ENCODE measurements at regions not wholly inside any gene's neighbourhood (a gene's known extent, or its start where the extent isn't known, plus 50 kb on each side); places are given as distances from the start of the nearest gene placed in this dataset.

DNA sequence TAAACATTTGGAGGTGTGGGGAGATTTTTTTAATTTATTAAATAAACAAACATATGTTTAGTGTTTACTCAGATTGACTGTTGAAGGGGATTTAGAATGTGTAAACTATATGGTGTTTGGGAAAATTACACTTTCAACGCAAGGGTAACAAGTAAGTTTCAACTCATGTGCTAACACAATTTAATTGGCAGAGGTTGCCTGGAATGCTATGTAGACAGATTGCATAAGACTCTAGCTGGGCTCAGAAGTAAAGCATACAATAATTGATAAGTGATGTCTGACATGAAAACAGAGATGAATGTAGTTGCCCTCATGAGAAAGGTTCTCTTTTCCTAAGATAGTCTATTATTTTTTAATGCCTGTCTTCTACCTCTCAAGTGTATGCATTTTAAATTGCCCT lies 617.4 kb downstream of the KCTD16 start:
- in situ Hi-C loops (cut with MboI) = no loop called here
- TF ChIP-seq GATAD2A (IDR thresholded peaks at IDR 0.05) (no peak), FOXJ3 (CRISPR knock-in tag; IDR thresholded peaks at IDR 0.05) (no peak), ELF2 (CRISPR knock-in tag; IDR thresholded peaks at IDR 0.05) (no peak), MTA1 (IDR thresholded peaks at IDR 0.05; ENCODE audit: borderline replicate concordance) (no peak), HNRNPK (IDR thresholded peaks at IDR 0.05; ENCODE audit: low read depth, low read length, poor library complexity, severe bottlenecking) (no peak), CREB1 (IDR thresholded peaks at IDR 0.05) (no peak), CREB1 (CRISPR knock-in tag; IDR thresholded peaks at IDR 0.05) (no peak), ZNF277 (CRISPR knock-in tag; IDR thresholded peaks at IDR 0.05; ENCODE audit: borderline replicate concordance) (no peak), ZNF184 (CRISPR knock-in tag; IDR thresholded peaks at IDR 0.05) (no peak), KHSRP (IDR thresholded peaks at IDR 0.05) (no peak), ARNT (IDR thresholded peaks at IDR 0.05) (no peak), CBFA2T2 (conservative IDR thresholded peaks at IDR 0.05) (no peak), ELK3 (CRISPR knock-in tag; IDR thresholded peaks at IDR 0.05) (no peak), ESRRA (IDR thresholded peaks at IDR 0.05; ENCODE audit: borderline replicate concordance, low read depth) (no peak), PHF20 (IDR thresholded peaks at IDR 0.05; ENCODE audit: partially characterized antibody) (no peak), MIER1 (IDR thresholded peaks at IDR 0.05; ENCODE audit: low read depth) (no peak)
- TF ChIP-seq, protein P1, sequence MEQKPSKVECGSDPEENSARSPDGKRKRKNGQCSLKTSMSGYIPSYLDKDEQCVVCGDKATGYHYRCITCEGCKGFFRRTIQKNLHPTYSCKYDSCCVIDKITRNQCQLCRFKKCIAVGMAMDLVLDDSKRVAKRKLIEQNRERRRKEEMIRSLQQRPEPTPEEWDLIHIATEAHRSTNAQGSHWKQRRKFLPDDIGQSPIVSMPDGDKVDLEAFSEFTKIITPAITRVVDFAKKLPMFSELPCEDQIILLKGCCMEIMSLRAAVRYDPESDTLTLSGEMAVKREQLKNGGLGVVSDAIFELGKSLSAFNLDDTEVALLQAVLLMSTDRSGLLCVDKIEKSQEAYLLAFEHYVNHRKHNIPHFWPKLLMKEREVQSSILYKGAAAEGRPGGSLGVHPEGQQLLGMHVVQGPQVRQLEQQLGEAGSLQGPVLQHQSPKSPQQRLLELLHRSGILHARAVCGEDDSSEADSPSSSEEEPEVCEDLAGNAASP (IDR thresholded peaks at IDR 0.05) = no peak
- Histone ChIP-seq H3K79me2 (ENCODE audit: control insufficient read depth, insufficient read depth, low read length) (no peaks in the 10 kb centered on the region), H3K4me1 (replicated peaks in 1 of 2; ENCODE audit: control insufficient read depth in 2 of 2, insufficient read depth in 2 of 2, low read length in 2 of 2) (no peaks in the 10 kb centered on the region), H3K4me2 (ENCODE audit: insufficient read depth, low read length) (no peak overlapping the region), H3K4me3 (no peak overlapping the region), H3K27me3 (ENCODE audit: control insufficient read depth in 2 of 2, insufficient read depth in 2 of 2, low read length in 2 of 2) (no peaks in the 10 kb centered on the region), H3K9ac (ENCODE audit: insufficient read depth in 1 of 2, low read depth in 2 of 2, low read length in 2 of 2) (no peak overlapping the region), H3K27ac (ENCODE audit: extremely low read depth, low read depth, low read length) (no peak overlapping the region), H2AFZ (ENCODE audit: low read depth, low read length) (no peak overlapping the region), H3K9me3 (replicated peaks; ENCODE audit: control insufficient read depth, insufficient read depth, low read depth, low read length) (no peaks in the 10 kb centered on the region), H4K20me1 (replicated peaks; ENCODE audit: control insufficient read depth, insufficient read depth, low read length) (no peaks in the 10 kb centered on the region), H3K36me3 (ENCODE audit: control insufficient read depth, insufficient read depth, low read length) (no peaks in the 10 kb centered on the region), H3K9me1 (ENCODE audit: control insufficient read depth, insufficient read depth, low read length) (no peaks in the 10 kb centered on the region)
- no peak for DNase-seq (ENCODE audit: extremely low read depth in 1 of 4, low spot score in 3 of 4)
- ChIA-PET CTCF (ENCODE audit: low intra/inter-chr PET ratio) (no interaction called here), POLR2A (no interaction called here)
- intact Hi-C loops (cut with micrococcal nuclease) = no loop called here
- BruUV-seq (replicated peaks) = no TSS peak
- no peak for FAIRE-seq
- no peak for ATAC-seq
- 0% methylated on average over 1 of the region's 1 CpG for WGBS (ENCODE audit: insufficient coverage, low coverage, missing lambda C conversion rate)

All from K562 (cell line).